K562 (cell line): ENCODE measurements at regions not wholly inside any gene's neighbourhood (a gene's known extent, or its start where the extent isn't known, plus 50 kb on each side); places are given as distances from the start of the nearest gene placed in this dataset.

ENCODE experiments used
- ATAC-seq: fragments of 200-7000 bp; cut with Tn5 transposase; 3 replicates; pipeline ENCODE4 v1.9.1; 2020; ENCODE audit warnings: moderate library complexity
- BruUV-seq: library from RNA; stranded (reverse); fragments of 400-500 nt; replicated peaks from 2 replicates; lab custom pipeline; 2021; lab: Mats Ljungman, UMichigan
- CTCF ChIA-PET: fragments of 300-600 bp; formaldehyde crosslinking; extraction: SDS; loops from one replicate; lab custom pipeline; 2021; ENCODE audit warnings: low intra/inter-chr PET ratio; lab: Yijun Ruan, JAX
- POLR2A ChIA-PET: fragments of 300-600, 350-650 bp; sonication (Branson Sonifier 250); formaldehyde crosslinking; extraction: SDS; loops from one replicate; lab custom pipeline; 2021; ENCODE audit warnings: antibody characterized with exemption, inconsistent platforms; lab: Yijun Ruan, JAX
- DNase-seq, 4 experiments: peaks; one replicate each; pipeline versions ENCODE4 v3.0.0 to v3.0.0-alpha.2; 2011 to 2018; ENCODE audit warnings: low spot score in 3 of 4, mixed read lengths in 3 of 4; ENCODE audit errors: extremely low read depth in 1 of 4
- FAIRE-seq: peaks from 2 replicates; lab custom pipeline; 2011; peaks lifted over from hg19 to GRCh38; lab: Jason Lieb, UNC
- H2AFZ ChIP-seq: 2 replicates; pipeline ENCODE4 v1.6.0; 2011; ENCODE audit warnings: low read depth, low read length, control low read depth, inconsistent platforms
- H3K27ac ChIP-seq: fragments of 200-600 bp; 3 replicates; pipeline ENCODE4 v1.8.0; 2011; ENCODE audit warnings: low read depth, mild to moderate bottlenecking, control low read depth, inconsistent platforms, low read length, moderate library complexity, mixed read lengths; ENCODE audit errors: extremely low read depth
- H3K27me3 ChIP-seq, 2 experiments: fragments of 300-600 bp in 1 of 2; 2 replicates in 1 of 2; 3 replicates in 1 of 2; pipeline versions ENCODE4 v1.6.0 to v1.8.0; 2011; ENCODE audit warnings: inconsistent platforms in 2 of 2, low read length in 2 of 2, mild to moderate bottlenecking in 1 of 2, mixed read lengths in 1 of 2, moderate library complexity in 1 of 2; ENCODE audit not compliant: control insufficient read depth in 2 of 2, insufficient read depth in 2 of 2
- H3K36me3 ChIP-seq: fragments of 300-600 bp; 3 replicates; pipeline ENCODE4 v1.8.0; 2011; ENCODE audit warnings: mild to moderate bottlenecking, low read length, inconsistent platforms; ENCODE audit not compliant: control insufficient read depth, insufficient read depth
- H3K4me1 ChIP-seq, 2 experiments: fragments of 200-600 bp in 1 of 2; replicated peaks in 1 of 2; 2 replicates in 1 of 2; 3 replicates in 1 of 2; pipeline versions ENCODE4 v1.5.1 to v1.8.0; 2011; ENCODE audit warnings: inconsistent platforms in 2 of 2, low read length in 2 of 2, mild to moderate bottlenecking in 1 of 2, mixed read lengths in 1 of 2, moderate library complexity in 1 of 2; ENCODE audit not compliant: control insufficient read depth in 2 of 2, insufficient read depth in 2 of 2
- H3K4me2 ChIP-seq: 2 replicates; pipeline ENCODE4 v1.6.1; 2011; ENCODE audit warnings: low read length, control low read depth, inconsistent platforms, mixed read lengths; ENCODE audit not compliant: insufficient read depth
- H3K4me3 ChIP-seq: fragments of 200-600 bp; sonication (generic), shearing (Covaris generic); 2 replicates; pipeline ENCODE4 v1.5.1; 2016; ENCODE audit warnings: control low read depth, inconsistent platforms
- H3K79me2 ChIP-seq: fragments of 200-600 bp; 3 replicates; pipeline ENCODE4 v1.8.0; 2011; ENCODE audit warnings: low read length, inconsistent platforms; ENCODE audit not compliant: control insufficient read depth, insufficient read depth
- H3K9ac ChIP-seq, 2 experiments: 2 replicates each; pipeline versions ENCODE4 v1.6.0 to v1.6.1; 2011; ENCODE audit warnings: low read depth in 2 of 2, low read length in 2 of 2, control low read depth in 1 of 2, inconsistent platforms in 1 of 2, mild to moderate bottlenecking in 1 of 2, mixed read lengths in 1 of 2; ENCODE audit not compliant: insufficient read depth in 1 of 2
- H3K9me1 ChIP-seq: one replicate; pipeline ENCODE4 v1.6.0; 2011; ENCODE audit warnings: inconsistent platforms, mild to moderate bottlenecking, low read length, moderate library complexity; ENCODE audit not compliant: control insufficient read depth, insufficient read depth
- H3K9me3 ChIP-seq: replicated peaks from 2 replicates; pipeline ENCODE4 v1.5.1; 2011; ENCODE audit warnings: low read depth, low read length, inconsistent platforms; ENCODE audit not compliant: control insufficient read depth, insufficient read depth
- H4K20me1 ChIP-seq: replicated peaks from 2 replicates; pipeline ENCODE4 v1.6.1; 2011; ENCODE audit warnings: low read length, inconsistent platforms, mixed read lengths; ENCODE audit not compliant: control insufficient read depth, insufficient read depth
- DDX20 ChIP-seq: fragments of 450-650 bp; IDR thresholded peaks from 2 replicates; pipeline ENCODE4 v1.6.1; 2016; ENCODE audit warnings: missing genetic modification characterization, low read depth, mild to moderate bottlenecking, missing compliant biosample characterization, moderate library complexity
- PURB ChIP-seq: sonication (generic); formaldehyde crosslinking; IDR thresholded peaks from 2 replicates; pipeline ENCODE4 v1.9.0; 2021; ENCODE audit warnings: low read depth, mild to moderate bottlenecking, missing genetic modification reagents
- RAD21 ChIP-seq, 2 experiments: fragments of 250-450 bp in 1 of 2; fragments of 450-650 bp in 1 of 2; sonication (Bioruptor Pico) in 1 of 2; formaldehyde crosslinking in 1 of 2; IDR thresholded peaks in 1 of 2; conservative IDR thresholded peaks in 1 of 2; 2 replicates each; pipeline versions ENCODE4 v1.4.0 to v1.8.0; 2020 to 2022; ENCODE audit warnings: mild to moderate bottlenecking in 2 of 2, moderate library complexity in 1 of 2
- RB1 ChIP-seq: fragments of 450-650 bp; IDR thresholded peaks from 2 replicates; pipeline ENCODE4 v1.6.1; 2017; ENCODE audit warnings: low read depth, mild to moderate bottlenecking
- RBM14 ChIP-seq: fragments of 200-400 bp; formaldehyde crosslinking; IDR thresholded peaks from 2 replicates; pipeline ENCODE4 v1.6.1; 2018; ENCODE audit warnings: low read depth, mild to moderate bottlenecking, low read length, moderate library complexity, borderline replicate concordance; ENCODE audit not compliant: insufficient read depth
- SETDB1 ChIP-seq: IDR thresholded peaks from one replicate; pipeline ENCODE4 v1.6.1; 2012; ENCODE audit warnings: low read length, control low read depth, inconsistent platforms
- SOX6 ChIP-seq: fragments of 450-650 bp; IDR thresholded peaks from 2 replicates; pipeline ENCODE4 v1.6.1; 2014; ENCODE audit warnings: mild to moderate bottlenecking
- ZBED1 ChIP-seq: IDR thresholded peaks from 2 replicates; pipeline ENCODE4 v1.6.1; 2014
- ZKSCAN8 ChIP-seq: fragments of 200-800 bp; sonication (Bioruptor generic); IDR thresholded peaks from 2 replicates; pipeline ENCODE4 v1.6.1; 2016; ENCODE audit warnings: missing genetic modification characterization, missing compliant biosample characterization
- ZNF24 ChIP-seq: fragments of 450-650 bp; IDR thresholded peaks from 2 replicates; pipeline ENCODE4 v1.6.1; 2016
- ZNF79 ChIP-seq: fragments of 250-450 bp; sonication (Bioruptor Pico); IDR thresholded peaks from 2 replicates; pipeline ENCODE4 v1.4.0; 2020; ENCODE audit warnings: low read depth, mild to moderate bottlenecking, moderate library complexity
- WGBS: fragments of 100-300 bp; shearing (Covaris generic); methylation state at CpG from one replicate; pipeline ENCODE4 v1.1.6; 2016; ENCODE audit warnings: low coverage, mixed read lengths; ENCODE audit not compliant: insufficient coverage; ENCODE audit errors: missing lambda C conversion rate; 5-methylcytosine and 5-hydroxymethylcytosine counted together
- in situ Hi-C: fragments of 300-500 bp; cut with MboI; formaldehyde crosslinking; loops from 4 replicates; pipeline ENCODE4 v1.15.0; 2018; ENCODE audit warnings: inconsistent platforms, mixed read lengths
- intact Hi-C: fragments of 100-400 bp; cut with micrococcal nuclease; formaldehyde crosslinking; loops from 2 replicates; pipeline ENCODE4 v1.14.2; 2022
- TF ChIP-seq, protein P1 (sequence below): fragments of 250-450 bp; sonication (Bioruptor Pico); IDR thresholded peaks from 2 replicates; pipeline ENCODE4 v1.4.0; 2020; ENCODE audit warnings: borderline replicate concordance
- TF ChIP-seq, protein P2 (sequence below): fragments of 450-650 bp; formaldehyde crosslinking; IDR thresholded peaks from 2 replicates; pipeline ENCODE4 v1.4.0; 2022; ENCODE audit warnings: mild to moderate bottlenecking, moderate library complexity
- TF ChIP-seq, protein P3 (sequence below), 2 experiments: fragments of 450-650 bp; conservative IDR thresholded peaks; 2 replicates each; pipeline ENCODE4 v1.6.1; 2017; ENCODE audit warnings: mild to moderate bottlenecking in 2 of 2, moderate library complexity in 2 of 2
- TF ChIP-seq, protein P4 (sequence below): fragments of 450-650 bp; IDR thresholded peaks from 2 replicates; pipeline ENCODE4 v1.6.1; 2016
- TF ChIP-seq, protein P5 (sequence below): sonication (generic); formaldehyde crosslinking; IDR thresholded peaks from 2 replicates; pipeline ENCODE4 v1.9.0; 2022; ENCODE audit warnings: mild to moderate bottlenecking, missing genetic modification reagents

DNA sequence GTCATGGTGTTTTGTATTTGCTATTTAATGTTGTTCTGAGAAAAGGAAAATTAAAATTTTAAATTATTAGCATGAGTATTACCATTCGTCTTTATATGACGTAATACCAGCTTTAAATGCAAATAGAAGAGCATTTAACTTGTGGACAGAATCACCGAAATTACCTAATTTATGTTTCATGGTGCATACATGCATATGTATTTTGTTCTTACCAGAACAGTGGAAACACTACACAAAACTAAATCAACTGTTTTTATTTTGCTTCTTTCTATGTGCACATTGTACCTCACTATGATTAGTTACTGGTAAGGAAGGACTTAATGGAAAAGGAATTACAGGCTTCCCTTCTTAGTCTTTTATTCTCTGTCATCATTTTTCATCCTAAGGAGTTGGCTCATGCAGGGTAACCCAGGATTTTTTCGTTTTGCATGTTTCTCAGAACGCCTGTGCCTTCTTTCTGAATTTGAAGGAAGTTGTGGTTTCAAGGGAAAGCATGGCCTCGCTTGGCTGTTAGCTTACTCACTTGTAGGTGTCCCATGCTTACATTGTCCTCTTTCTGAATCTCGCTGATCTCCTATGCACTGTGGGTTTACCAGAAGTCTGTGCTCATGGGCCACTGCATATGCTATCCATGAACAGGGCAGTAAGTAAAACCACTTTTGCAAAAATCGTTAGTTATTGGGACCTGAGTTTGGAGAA lies 300.0 kb upstream of the PUDP start:
- CTCF ChIA-PET: no interaction called here
- in situ Hi-C loops: no loop called here

More for the DNA sequence above, 300.0 kb upstream of the PUDP start:
- POLR2A ChIA-PET: no interaction called here
- Histone ChIP-seq H3K9me3 (no peaks in the 10 kb centered on the region; the same call in 1 of the 2 replicates), H3K9ac (no peak overlapping the region), H3K4me2 (no peak overlapping the region), H3K4me1 (no peaks in the 10 kb centered on the region), H3K4me3 (no peak overlapping the region), H3K9me1 (no peaks in the 10 kb centered on the region), H2AFZ (no peak overlapping the region), H3K79me2 (no peaks in the 10 kb centered on the region), H3K36me3 (no peaks in the 10 kb centered on the region), H3K27me3 (no peaks in the 10 kb centered on the region), H4K20me1 (no peaks in the 10 kb centered on the region), H3K27ac (no peak overlapping the region)
- intact Hi-C loops: no loop called here
- no peak for ATAC-seq
- no peak for FAIRE-seq
- no peak for DNase-seq
- no TSS peak for BruUV-seq
- 0% methylated on average over 7 of the region's 8 CpGs for WGBS
- no peak for TF ChIP-seq ZKSCAN8
- TF ChIP-seq SETDB1: no peak
- TF ChIP-seq, protein P1, sequence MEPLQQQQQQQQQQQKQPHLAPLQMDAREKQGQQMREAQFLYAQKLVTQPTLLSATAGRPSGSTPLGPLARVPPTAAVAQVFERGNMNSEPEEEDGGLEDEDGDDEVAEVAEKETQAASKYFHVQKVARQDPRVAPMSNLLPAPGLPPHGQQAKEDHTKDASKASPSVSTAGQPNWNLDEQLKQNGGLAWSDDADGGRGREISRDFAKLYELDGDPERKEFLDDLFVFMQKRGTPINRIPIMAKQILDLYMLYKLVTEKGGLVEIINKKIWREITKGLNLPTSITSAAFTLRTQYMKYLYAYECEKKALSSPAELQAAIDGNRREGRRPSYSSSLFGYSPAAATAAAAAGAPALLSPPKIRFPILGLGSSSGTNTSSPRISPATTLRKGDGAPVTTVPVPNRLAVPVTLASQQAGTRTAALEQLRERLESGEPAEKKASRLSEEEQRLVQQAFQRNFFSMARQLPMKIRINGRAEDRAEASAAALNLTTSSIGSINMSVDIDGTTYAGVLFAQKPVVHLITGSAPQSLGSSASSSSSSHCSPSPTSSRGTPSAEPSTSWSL (CRISPR knock-in tag): no peak
- TF ChIP-seq, protein P2, sequence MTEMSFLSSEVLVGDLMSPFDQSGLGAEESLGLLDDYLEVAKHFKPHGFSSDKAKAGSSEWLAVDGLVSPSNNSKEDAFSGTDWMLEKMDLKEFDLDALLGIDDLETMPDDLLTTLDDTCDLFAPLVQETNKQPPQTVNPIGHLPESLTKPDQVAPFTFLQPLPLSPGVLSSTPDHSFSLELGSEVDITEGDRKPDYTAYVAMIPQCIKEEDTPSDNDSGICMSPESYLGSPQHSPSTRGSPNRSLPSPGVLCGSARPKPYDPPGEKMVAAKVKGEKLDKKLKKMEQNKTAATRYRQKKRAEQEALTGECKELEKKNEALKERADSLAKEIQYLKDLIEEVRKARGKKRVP: no peak
- TF ChIP-seq SOX6: no peak
- TF ChIP-seq ZNF24: no peak
- no peak for TF ChIP-seq RBM14
- no peak for TF ChIP-seq PURB (CRISPR knock-in tag)
- TF ChIP-seq DDX20 (tag): no peak
- TF ChIP-seq ZNF79 (CRISPR knock-in tag): no peak
- TF ChIP-seq, protein P3, sequence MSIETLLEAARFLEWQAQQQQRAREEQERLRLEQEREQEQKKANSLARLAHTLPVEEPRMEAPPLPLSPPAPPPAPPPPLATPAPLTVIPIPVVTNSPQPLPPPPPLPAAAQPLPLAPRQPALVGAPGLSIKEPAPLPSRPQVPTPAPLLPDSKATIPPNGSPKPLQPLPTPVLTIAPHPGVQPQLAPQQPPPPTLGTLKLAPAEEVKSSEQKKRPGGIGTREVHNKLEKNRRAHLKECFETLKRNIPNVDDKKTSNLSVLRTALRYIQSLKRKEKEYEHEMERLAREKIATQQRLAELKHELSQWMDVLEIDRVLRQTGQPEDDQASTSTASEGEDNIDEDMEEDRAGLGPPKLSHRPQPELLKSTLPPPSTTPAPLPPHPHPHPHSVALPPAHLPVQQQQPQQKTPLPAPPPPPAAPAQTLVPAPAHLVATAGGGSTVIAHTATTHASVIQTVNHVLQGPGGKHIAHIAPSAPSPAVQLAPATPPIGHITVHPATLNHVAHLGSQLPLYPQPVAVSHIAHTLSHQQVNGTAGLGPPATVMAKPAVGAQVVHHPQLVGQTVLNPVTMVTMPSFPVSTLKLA (conservative IDR thresholded peaks at IDR 0.05): no peak
- TF ChIP-seq, protein P4, sequence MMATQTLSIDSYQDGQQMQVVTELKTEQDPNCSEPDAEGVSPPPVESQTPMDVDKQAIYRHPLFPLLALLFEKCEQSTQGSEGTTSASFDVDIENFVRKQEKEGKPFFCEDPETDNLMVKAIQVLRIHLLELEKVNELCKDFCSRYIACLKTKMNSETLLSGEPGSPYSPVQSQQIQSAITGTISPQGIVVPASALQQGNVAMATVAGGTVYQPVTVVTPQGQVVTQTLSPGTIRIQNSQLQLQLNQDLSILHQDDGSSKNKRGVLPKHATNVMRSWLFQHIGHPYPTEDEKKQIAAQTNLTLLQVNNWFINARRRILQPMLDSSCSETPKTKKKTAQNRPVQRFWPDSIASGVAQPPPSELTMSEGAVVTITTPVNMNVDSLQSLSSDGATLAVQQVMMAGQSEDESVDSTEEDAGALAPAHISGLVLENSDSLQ: no peak
- no peak for TF ChIP-seq RAD21 (CRISPR knock-in tag; conservative IDR thresholded peaks at IDR 0.05 in 1 of 2, IDR thresholded peaks at IDR 0.05 in 1 of 2)
- no peak for TF ChIP-seq ZBED1
- no peak for TF ChIP-seq RB1
- TF ChIP-seq, protein P5, sequence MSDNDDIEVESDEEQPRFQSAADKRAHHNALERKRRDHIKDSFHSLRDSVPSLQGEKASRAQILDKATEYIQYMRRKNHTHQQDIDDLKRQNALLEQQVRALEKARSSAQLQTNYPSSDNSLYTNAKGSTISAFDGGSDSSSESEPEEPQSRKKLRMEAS (CRISPR knock-in tag): no peak
